ENCODE measurements at regions not wholly inside any gene's neighbourhood (a gene's known extent, or its start where the extent isn't known, plus 50 kb on each side); places are given as distances from the start of the nearest gene placed in this dataset.

GRCh38 chr7:13139436-13139835 is 452.0 kb downstream of the ARL4A start:
- Histone ChIP-seq H3K27me3 (ENCODE audit: insufficient read depth, low read length) (no peaks in the 10 kb centered on the region), H2AFZ (ENCODE audit: low read length) (no peak overlapping the region), H3K4me1 (ENCODE audit: insufficient read depth, low read length) (no peaks in the 10 kb centered on the region), H3K27ac (ENCODE audit: low read depth, low read length) (no peak overlapping the region), H3K79me2 (ENCODE audit: insufficient read depth, low read length) (no peaks in the 10 kb centered on the region), H3K9me3 (ENCODE audit: low read depth, low read length) (no peaks in the 10 kb centered on the region), H3K4me2 (ENCODE audit: insufficient read depth, low read length) (no peak overlapping the region), H3K36me3 (ENCODE audit: insufficient read depth, low read length) (no peaks in the 10 kb centered on the region), H4K20me1 (ENCODE audit: insufficient read depth, low read length) (no peaks in the 10 kb centered on the region), H3K4me3 (ENCODE audit: insufficient read depth, low read length) (no peak overlapping the region)
- TF ChIP-seq, protein P1, sequence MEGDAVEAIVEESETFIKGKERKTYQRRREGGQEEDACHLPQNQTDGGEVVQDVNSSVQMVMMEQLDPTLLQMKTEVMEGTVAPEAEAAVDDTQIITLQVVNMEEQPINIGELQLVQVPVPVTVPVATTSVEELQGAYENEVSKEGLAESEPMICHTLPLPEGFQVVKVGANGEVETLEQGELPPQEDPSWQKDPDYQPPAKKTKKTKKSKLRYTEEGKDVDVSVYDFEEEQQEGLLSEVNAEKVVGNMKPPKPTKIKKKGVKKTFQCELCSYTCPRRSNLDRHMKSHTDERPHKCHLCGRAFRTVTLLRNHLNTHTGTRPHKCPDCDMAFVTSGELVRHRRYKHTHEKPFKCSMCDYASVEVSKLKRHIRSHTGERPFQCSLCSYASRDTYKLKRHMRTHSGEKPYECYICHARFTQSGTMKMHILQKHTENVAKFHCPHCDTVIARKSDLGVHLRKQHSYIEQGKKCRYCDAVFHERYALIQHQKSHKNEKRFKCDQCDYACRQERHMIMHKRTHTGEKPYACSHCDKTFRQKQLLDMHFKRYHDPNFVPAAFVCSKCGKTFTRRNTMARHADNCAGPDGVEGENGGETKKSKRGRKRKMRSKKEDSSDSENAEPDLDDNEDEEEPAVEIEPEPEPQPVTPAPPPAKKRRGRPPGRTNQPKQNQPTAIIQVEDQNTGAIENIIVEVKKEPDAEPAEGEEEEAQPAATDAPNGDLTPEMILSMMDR (IDR thresholded peaks at IDR 0.05; ENCODE audit: extremely low read depth, low read depth, low read length), result no peak
- no peak for DNase-seq (ENCODE audit: insufficient read length, low spot score, missing footprints)

DNA sequence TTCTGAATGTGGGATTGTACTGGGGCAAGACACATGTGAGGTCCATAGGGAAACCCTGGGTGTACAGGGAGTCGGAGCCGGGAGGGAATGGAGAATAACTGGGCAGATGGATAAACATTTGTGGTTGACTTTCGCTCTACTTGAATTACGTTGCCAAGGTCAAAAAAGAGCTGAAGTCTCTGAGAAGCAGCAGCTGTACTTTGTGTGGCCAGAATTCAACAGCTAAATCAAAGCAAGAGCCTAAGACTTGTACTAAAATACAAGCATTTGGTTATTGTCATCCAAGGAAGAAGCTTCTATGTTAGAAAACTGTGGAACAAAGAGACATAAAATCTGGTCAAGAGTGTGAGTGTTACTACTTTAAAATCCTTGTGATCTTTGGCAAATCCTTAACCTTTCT is 457.2 kb downstream of the ARL4A start:
- no peaks in the 10 kb centered on the region for H4K20me1 ChIP-seq (ENCODE audit: insufficient read depth, low read length)
- H3K4me1 ChIP-seq (ENCODE audit: insufficient read depth, low read length), result no peaks in the 10 kb centered on the region
- TF ChIP-seq, protein P1 (IDR thresholded peaks at IDR 0.05; ENCODE audit: extremely low read depth, low read depth, low read length), result no peak
- peak overlapping the region; percentile 27 for H3K4me2 ChIP-seq (ENCODE audit: insufficient read depth, low read length)
- no peak overlapping the region for H3K27ac ChIP-seq (ENCODE audit: low read depth, low read length)
- H3K27me3 ChIP-seq (ENCODE audit: insufficient read depth, low read length), result no peaks in the 10 kb centered on the region
- peak overlapping the region; percentile 34 for H2AFZ ChIP-seq (ENCODE audit: low read length)
- H3K9me3 ChIP-seq (ENCODE audit: low read depth, low read length), result no peaks in the 10 kb centered on the region
- DNase-seq (ENCODE audit: insufficient read length, low spot score, missing footprints), result no peak
- H3K79me2 ChIP-seq (ENCODE audit: insufficient read depth, low read length), result no peaks in the 10 kb centered on the region
- H3K36me3 ChIP-seq (ENCODE audit: insufficient read depth, low read length), result no peaks in the 10 kb centered on the region
- no peak overlapping the region for H3K4me3 ChIP-seq (ENCODE audit: insufficient read depth, low read length)

DNA sequence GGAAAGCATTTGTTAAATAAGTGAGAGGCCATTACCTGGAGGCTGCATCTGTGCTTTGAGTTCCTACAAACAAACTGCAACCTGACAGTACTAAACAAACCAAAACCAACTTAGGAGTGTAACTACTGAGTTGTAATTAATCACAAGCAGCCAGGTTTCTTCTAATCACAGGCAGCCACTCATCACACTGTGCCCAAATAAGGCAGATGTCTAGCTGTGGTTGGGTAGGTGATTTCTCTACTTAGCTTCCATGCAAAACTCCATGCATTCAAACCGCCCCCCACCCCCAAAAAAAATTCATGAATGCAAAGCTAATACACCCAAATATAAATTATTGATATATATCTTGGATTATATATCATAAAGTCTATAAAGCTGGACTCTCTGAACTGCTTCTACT is 461.1 kb downstream of the ARL4A start:
- TF ChIP-seq, protein P1 (IDR thresholded peaks at IDR 0.05; ENCODE audit: extremely low read depth, low read depth, low read length), result no peak
- Histone ChIP-seq H3K9me3 (ENCODE audit: low read depth, low read length) (no peaks in the 10 kb centered on the region), H3K36me3 (ENCODE audit: insufficient read depth, low read length) (no peaks in the 10 kb centered on the region), H3K4me2 (ENCODE audit: insufficient read depth, low read length) (no peak overlapping the region), H3K79me2 (ENCODE audit: insufficient read depth, low read length) (no peaks in the 10 kb centered on the region), H3K27me3 (ENCODE audit: insufficient read depth, low read length) (no peaks in the 10 kb centered on the region), H3K4me1 (ENCODE audit: insufficient read depth, low read length) (no peaks in the 10 kb centered on the region), H4K20me1 (ENCODE audit: insufficient read depth, low read length) (no peaks in the 10 kb centered on the region), H3K27ac (ENCODE audit: low read depth, low read length) (no peak overlapping the region), H2AFZ (ENCODE audit: low read length) (no peak overlapping the region), H3K4me3 (ENCODE audit: insufficient read depth, low read length) (no peak overlapping the region)
- DNase-seq (ENCODE audit: insufficient read length, low spot score, missing footprints), result no peak

- no peaks in the 10 kb centered on the region for H4K20me1 ChIP-seq (ENCODE audit: insufficient read depth, low read length)
- no peaks in the 10 kb centered on the region for H3K27me3 ChIP-seq (ENCODE audit: insufficient read depth, low read length)
- no peaks in the 10 kb centered on the region for H3K79me2 ChIP-seq (ENCODE audit: insufficient read depth, low read length)
- H3K4me2 ChIP-seq (ENCODE audit: insufficient read depth, low read length), result no peak overlapping the region
- DNase-seq (ENCODE audit: insufficient read length, low spot score, missing footprints), result no peak
- no peaks in the 10 kb centered on the region for H3K9me3 ChIP-seq (ENCODE audit: low read depth, low read length)
- TF ChIP-seq, protein P1 (IDR thresholded peaks at IDR 0.05; ENCODE audit: extremely low read depth, low read depth, low read length), result no peak
- no peak overlapping the region for H2AFZ ChIP-seq (ENCODE audit: low read length)
- H3K36me3 ChIP-seq (ENCODE audit: insufficient read depth, low read length), result no peaks in the 10 kb centered on the region
- H3K27ac ChIP-seq (ENCODE audit: low read depth, low read length), result no peak overlapping the region
- H3K4me3 ChIP-seq (ENCODE audit: insufficient read depth, low read length), result no peak overlapping the region
- H3K4me1 ChIP-seq (ENCODE audit: insufficient read depth, low read length), result no peaks in the 10 kb centered on the region
Observed at GRCh38 chr7:13151978-13152377, 464.5 kb downstream of the ARL4A start.
